Fibroblast of peridontal ligament (primary cell): ENCODE measurements at regions not wholly inside any gene's neighbourhood (a gene's known extent, or its start where the extent isn't known, plus 50 kb on each side); places are given as distances from the start of the nearest gene placed in this dataset.

Experiments used
- DNase-seq: peaks from one replicate; pipeline ENCODE4 v3.0.0-alpha.2; 2010; ENCODE audit errors: extremely low read depth

GRCh38 chr1:239538239-239538988, 152.0 kb downstream of the CHRM3 start:
- no peak for DNase-seq

- no peak for DNase-seq
These were observed 152.7 kb downstream of the CHRM3 start for GRCh38 chr1:239539051-239539450.

DNA sequence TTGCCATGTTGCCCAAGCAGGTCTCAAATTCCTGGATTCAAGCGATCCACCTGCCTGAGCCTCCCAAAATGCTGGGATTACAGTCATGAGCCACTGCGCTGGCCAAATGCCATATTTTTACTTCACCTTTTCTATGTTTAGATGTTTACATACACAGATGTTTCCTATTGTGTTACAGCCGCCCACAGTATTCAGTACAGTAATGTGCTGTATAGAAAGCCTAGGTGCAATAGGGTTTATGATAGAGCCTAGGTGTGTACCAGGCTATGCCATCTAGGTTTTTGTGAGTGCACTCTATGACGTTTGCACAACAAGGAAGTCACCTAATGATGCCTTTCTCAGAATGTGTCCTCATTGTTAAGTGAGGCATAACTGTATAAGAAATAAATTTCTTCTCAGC, 153.4 kb downstream of the CHRM3 start:
- DNase-seq: no peak

DNA sequence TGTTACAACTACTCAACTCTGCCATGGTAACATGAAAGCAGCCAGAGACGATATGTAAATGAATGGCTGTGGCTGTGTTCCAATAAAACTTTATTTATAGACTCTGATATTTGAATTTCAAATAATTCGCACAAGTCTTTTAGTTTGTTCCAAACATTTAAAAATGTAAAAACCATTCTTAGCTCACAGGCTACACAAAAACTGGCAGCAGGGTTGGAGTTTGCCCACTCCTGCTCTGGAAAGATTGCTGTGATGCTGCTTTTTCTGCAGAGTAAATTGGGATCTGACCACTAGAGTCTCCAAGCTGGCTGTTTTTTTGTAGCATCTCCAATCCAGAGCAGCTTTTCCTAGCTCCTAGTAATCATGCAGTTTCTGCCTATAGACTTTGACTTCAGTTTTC, 157.5 kb downstream of the CHRM3 start:
- DNase-seq: no peak

- no peak for DNase-seq
These were observed 159.1 kb downstream of the CHRM3 start for GRCh38 chr1:239545466-239545865.

DNA sequence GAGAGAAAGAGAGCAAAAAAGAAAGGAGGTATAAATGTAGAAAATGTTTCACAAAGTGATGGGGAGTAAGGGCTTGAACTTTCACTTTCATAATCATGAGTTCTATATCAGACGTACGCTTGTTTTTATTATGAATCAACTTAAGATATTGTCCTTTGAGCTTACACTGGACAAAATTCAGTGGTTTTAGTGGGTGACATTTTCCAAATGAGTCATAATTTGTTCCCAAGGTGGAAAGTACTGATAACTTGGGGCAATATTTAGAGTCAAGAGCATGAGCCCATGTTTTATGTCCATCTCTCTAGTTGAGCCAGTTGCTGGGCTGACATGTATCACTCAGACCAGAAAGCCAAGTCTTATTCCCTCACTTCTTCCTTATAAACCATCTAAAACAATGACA, 161.6 kb downstream of the CHRM3 start:
- DNase-seq: no peak

DNA sequence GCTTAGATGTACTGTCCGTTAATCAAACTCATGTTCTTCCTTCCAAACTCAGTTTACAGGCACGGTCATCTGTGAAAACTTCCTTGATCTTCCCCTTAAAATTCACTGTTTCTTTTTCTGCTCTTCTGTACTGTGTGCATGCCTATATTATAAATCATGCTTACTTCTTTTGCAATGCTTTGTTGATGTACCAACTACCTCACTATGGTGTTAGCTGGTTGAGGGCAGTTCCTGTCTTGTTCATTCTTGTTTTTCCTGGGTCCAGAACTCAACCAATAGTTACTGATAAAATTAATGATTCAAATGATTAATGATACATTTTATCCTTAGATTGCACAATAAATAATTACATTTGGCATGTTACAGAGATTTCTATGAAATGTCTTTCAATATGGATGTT, 163.8 kb downstream of the CHRM3 start:
- no peak for DNase-seq

- DNase-seq: no peak
These were observed 169.0 kb downstream of the CHRM3 start for GRCh38 chr1:239555350-239555749.

GRCh38 chr1:239558559-239558958, 172.2 kb downstream of the CHRM3 start:
- no peak for DNase-seq

- DNase-seq: no peak
These were observed 172.6 kb downstream of the CHRM3 start for GRCh38 chr1:239558991-239559390.

DNA sequence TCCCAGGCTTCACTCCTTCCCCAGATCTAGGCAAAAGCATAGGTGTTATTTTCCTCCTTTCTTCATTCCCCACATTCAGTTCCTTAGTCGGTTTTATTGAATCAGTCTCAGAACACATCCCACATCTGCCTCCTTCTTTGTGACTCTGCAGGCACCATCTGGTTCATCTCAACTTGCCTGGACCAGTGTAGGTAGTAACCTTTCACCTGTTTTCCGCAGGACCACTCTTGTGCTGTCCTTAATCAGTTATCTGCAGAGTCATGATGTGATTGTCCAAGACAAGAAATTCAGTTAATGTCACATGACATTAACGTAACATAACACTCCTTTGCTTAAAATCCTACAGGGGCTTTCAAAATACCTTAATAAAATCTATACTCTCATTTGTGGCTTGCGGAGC, 174.6 kb downstream of the CHRM3 start:
- no peak for DNase-seq

DNA sequence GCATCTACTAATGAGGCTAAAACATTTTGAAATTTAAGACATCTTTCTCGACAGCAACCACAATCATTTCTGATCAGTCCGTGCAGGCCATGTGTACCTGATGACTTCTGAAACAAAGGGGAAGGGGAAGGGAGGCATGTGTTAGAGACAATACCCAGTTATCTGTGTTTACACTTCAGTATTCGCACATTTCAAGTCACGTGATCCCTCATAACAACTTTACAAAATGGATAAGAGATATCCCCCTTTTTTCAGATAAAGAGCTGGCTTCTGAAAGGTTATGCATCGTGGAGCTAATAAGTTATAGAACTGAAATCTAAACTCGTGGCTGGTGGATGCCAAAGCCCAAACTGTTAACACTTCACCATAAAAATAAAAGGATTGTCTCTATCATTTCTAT, 175.7 kb downstream of the CHRM3 start:
- DNase-seq: no peak

DNA sequence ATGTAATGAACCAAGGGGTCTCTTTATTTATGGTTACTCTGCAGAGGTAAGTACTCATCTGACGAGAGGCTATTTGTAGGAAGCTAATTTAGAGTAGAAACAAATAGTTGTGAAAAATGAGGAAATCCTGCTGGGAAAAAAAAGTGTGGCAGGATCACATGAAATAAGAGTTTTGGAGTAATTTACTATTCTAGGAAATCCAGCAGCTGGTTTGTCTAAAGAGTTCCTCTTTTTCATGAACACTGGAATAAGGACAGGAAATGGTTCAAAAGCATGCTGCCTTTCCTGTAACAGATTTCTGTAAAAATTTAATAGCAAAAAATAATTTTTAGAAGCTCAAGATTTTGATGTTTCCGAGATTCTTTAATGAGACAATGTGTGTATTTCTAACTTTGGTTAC, 177.3 kb downstream of the CHRM3 start:
- no peak for DNase-seq

GRCh38 chr1:239566074-239566473, 179.7 kb downstream of the CHRM3 start:
- DNase-seq: no peak

DNA sequence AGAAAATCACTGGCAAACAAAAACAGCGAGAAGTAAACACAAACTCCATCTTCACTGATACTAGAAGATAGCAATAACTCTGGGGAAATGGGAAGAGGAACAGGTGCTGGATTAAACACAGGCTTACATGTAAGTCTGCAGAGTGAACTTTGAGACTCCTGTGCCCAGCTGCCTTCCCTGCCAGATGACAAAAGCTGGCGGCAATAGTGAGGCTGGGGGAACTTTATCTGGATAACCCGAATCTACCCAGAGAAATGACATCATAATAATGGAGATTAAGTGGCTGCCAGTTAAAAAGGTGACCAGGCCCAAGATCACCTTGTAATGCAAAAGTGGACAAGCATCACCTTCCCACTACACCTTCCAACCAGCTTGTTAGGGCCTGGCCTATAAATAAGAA, 184.5 kb downstream of the CHRM3 start:
- no peak for DNase-seq

GRCh38 chr1:239572183-239572582, 185.8 kb downstream of the CHRM3 start:
- DNase-seq: no peak

GRCh38 chr1:239574112-239574511, 187.7 kb downstream of the CHRM3 start:
- no peak for DNase-seq

DNA sequence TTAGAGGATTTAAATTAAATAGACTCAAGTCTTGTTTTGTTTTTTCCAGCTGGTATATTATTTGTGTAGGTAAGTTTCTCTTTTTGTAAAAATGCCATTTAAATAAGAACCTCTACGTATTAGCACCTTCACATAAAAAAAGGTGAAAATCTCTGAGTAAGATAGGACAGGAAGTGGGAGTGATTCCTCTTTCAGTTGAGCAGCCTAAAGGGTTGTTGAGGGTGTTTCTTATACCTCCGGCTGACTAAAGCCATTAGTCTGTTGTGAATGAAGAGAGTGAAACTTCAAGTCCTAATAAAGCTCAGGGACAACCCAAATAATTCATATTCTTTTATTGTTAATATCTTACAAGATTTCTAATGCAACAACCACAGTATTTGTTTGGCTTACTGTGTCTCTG, 188.7 kb downstream of the CHRM3 start:
- no peak for DNase-seq

DNA sequence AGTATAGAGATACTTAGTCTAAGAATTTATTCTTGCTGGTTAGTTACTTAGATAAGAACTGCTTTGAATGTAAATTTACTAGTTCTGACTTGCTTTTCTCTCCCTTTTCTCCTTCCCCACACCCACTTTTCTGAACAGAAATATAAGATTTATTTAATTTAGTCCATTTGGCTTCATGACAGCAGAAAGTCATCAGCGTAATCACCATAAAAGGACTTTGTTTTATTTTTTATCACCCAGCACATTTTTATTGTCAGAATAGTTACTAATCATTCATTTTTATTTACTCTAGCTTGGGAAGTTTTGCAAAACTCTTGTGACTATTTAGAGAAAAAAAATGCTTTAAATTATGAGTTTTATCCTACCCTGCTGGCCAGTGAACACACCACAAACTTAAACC, 197.2 kb downstream of the CHRM3 start:
- DNase-seq: no peak

GRCh38 chr1:239586128-239586527, 199.8 kb downstream of the CHRM3 start:
- no peak for DNase-seq

DNA sequence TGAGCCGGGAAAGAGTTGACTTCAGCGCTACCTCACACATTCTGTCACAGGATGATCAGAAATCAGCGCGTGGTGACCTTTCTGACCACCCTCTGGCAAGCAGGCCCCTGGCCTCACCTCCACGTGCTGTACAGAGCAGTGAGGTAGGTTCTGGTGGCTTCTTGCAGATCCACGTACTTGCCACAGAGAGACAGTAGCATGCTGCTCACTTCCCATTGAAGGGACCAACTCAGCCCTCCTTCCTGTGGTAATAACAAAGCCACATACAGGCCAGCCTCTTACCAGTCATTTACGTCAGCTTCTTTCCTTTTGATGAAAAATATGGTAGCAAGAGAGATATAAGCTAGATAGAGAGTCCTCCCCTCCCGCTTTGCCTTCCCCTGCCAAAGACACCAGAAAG, 200.7 kb downstream of the CHRM3 start:
- no peak for DNase-seq

GRCh38 chr1:239587574-239588369, 201.4 kb downstream of the CHRM3 start:
- DNase-seq: no peak

GRCh38 chr1:239590556-239590955, 204.2 kb downstream of the CHRM3 start:
- no peak for DNase-seq
